ENCODE measurements at regions not wholly inside any gene's neighbourhood (a gene's known extent, or its start where the extent isn't known, plus 50 kb on each side); places are given as distances from the start of the nearest gene placed in this dataset.
"Not testable (repeated sequence)": the region's sequence is repeated elsewhere in the genome, so short reads cannot be mapped to it uniquely, and the experiment has no call there.

DNA sequence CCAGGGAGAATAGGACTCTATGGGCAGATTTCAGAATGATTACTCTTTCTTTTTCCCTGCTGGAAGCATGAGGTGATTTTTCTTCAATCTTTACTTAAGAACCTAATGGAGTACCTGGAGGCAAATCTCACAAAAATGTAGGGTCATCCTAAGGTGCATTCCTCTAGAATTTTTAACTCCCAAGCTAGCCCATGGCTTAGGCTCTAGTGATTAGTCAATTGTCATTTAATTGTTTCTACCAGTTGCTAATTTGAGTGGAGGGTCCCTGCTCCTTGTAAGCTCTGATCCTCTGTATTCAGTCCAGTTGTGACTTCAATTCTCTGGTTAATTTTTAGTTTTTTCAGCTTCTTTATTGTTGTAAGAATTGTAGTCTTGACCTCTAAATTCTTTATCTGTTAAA is 467.0 kb downstream of the HTR1A start:
- no peak overlapping the region for H3K27ac Mint-ChIP-seq
- H3K9me3 Mint-ChIP-seq = no peaks in the 10 kb centered on the region
- no peaks in the 10 kb centered on the region for H3K36me3 Mint-ChIP-seq (ENCODE audit: low read depth)
- no peaks in the 10 kb centered on the region for H3K27me3 Mint-ChIP-seq (ENCODE audit: insufficient read depth)
- no peak overlapping the region for H3K4me3 Mint-ChIP-seq
- intact Hi-C loops (cut with micrococcal nuclease) = no loop called here
- no peak for DNase-seq (ENCODE audit: low spot score)
- H3K4me1 Mint-ChIP-seq (ENCODE audit: low read depth) = no peaks in the 10 kb centered on the region

DNA sequence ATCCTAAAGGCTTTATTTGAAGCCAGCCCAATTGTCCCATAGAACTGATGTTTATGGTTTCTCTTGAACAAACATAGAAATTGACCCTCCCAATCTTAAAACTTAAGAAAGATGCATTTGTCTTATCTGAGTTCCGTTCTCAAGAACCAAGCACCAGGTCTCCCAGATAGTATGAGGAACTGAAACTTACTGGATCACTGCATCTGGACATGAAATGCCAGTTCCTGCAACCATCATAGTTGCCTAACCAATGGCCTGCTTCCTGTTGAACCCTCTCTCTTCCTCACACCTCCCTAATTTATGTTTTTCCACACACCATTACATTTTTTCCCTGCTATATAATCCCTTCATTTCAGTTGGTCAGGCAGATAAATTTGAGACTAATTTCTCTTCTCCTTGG is 478.9 kb downstream of the HTR1A start:
- no peaks in the 10 kb centered on the region for H3K4me1 Mint-ChIP-seq (ENCODE audit: low read depth)
- peaks cover 3% of the 10 kb centered on the region for H3K9me3 Mint-ChIP-seq
- no peak for DNase-seq (ENCODE audit: low spot score)
- no peak overlapping the region for H3K4me3 Mint-ChIP-seq
- H3K27me3 Mint-ChIP-seq (ENCODE audit: insufficient read depth) = no peaks in the 10 kb centered on the region
- intact Hi-C loops (cut with micrococcal nuclease) = no loop called here
- no peaks in the 10 kb centered on the region for H3K36me3 Mint-ChIP-seq (ENCODE audit: low read depth)
- H3K27ac Mint-ChIP-seq = no peak overlapping the region

DNA sequence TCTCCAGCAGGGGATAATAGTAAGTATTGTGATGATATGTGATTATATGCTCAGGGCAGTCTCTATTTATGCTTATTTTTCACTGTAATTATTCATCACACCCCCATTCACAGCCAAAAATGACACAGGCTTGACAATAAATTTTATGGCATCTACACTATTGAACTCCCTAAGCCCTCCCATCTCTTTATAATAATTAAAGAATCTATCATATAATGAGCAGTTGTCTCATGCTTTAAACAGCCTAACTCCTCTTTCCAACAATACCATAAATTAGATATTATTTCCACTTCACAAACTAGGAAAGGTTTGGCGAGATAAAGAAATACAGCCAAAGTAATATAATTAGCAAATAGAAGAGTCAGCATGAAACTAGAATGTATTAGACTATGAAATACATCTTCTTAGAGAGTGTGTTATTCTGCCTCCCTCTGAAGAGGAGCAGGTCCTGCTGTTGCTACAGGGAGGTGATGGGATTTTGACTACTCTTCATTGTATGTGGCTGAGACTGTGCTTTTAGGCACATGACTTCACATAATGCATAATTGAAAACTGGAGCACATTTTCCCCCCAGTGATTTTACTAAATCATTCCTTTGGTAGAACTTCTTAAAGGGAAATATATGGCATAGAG is 488.8 kb downstream of the HTR1A start:
- Mint-ChIP-seq H3K4me3 (no peak overlapping the region), H3K27ac (no peak overlapping the region), H3K27me3 (ENCODE audit: insufficient read depth) (no peaks in the 10 kb centered on the region), H3K4me1 (ENCODE audit: low read depth) (no peaks in the 10 kb centered on the region), H3K36me3 (ENCODE audit: low read depth) (no peaks in the 10 kb centered on the region), H3K9me3 (peaks cover 10% of the 10 kb centered on the region)
- no peak for DNase-seq (ENCODE audit: low spot score)
- intact Hi-C loops (cut with micrococcal nuclease) = no loop called here

DNA sequence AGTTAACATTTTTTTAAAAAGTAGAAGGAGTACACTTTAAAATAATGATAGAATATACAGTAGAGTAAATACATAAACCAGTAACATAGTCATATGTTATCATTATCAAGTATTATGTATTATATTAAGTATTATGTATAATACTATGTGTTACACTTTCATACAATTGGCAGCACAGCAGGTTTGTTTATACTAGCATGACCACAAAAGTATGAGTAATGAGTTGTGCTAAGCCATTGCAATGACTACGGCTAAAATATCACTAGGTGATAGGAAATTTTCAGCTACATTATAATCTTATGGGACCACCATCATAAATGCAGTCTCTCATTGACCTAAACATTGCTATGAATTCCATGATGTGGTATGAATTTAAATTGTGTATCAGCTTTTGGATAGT is 506.0 kb downstream of the HTR1A start:
- H3K27ac Mint-ChIP-seq = no peak overlapping the region
- intact Hi-C loops (cut with micrococcal nuclease) = no loop called here
- DNase-seq (ENCODE audit: low spot score) = no peak
- H3K4me1 Mint-ChIP-seq (ENCODE audit: low read depth) = no peaks in the 10 kb centered on the region
- no peaks in the 10 kb centered on the region for H3K27me3 Mint-ChIP-seq (ENCODE audit: insufficient read depth)
- no peaks in the 10 kb centered on the region for H3K9me3 Mint-ChIP-seq
- no peaks in the 10 kb centered on the region for H3K36me3 Mint-ChIP-seq (ENCODE audit: low read depth)
- H3K4me3 Mint-ChIP-seq = no peak overlapping the region

DNA sequence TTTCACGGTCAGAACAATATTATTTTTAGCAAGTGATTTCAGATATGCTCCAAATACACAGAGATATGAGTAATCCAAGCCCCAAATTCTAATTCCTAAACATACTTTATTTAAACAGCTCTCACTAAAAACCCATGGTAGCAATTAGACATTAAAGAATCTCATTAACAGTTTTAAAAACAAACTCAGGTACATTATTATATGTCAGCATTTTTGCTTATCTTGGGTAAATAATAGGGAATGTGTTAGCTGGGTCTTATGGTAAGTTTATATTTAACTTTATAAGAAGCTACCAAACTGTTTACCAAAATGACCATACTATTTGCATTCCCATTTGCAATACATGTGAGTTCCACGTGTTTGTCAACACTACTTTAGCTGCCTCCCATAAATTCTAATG is 511.1 kb downstream of the HTR1A start:
- intact Hi-C loops (cut with micrococcal nuclease) = no loop called here
- H3K27me3 Mint-ChIP-seq (ENCODE audit: insufficient read depth) = no peaks in the 10 kb centered on the region

DNA sequence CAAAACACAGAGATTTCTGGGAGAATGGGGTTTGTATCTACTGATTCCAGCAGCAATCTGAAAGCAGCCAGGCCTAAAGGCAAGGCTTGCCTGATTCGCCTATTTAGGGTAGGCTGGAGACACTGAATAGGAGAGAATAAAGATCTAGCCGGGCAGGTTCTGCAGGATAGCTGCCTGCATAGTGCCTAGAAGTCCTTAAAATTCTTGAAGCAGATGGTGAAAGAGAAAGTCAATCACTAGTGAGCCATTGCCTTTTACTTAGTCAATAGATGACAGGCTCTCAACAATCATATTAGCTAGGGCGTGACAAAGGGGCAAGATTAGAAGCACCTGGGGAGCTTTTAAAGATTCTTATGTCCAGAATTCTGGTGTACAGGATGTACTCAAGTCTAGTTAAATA is 522.7 kb downstream of the HTR1A start:
- intact Hi-C loops (cut with micrococcal nuclease) = no loop called here
- no peak for DNase-seq (ENCODE audit: low spot score)
- H3K27me3 Mint-ChIP-seq (ENCODE audit: insufficient read depth) = no peaks in the 10 kb centered on the region
- H3K4me1 Mint-ChIP-seq (ENCODE audit: low read depth) = no peaks in the 10 kb centered on the region
- no peak overlapping the region for H3K4me3 Mint-ChIP-seq
- H3K36me3 Mint-ChIP-seq (ENCODE audit: low read depth) = no peaks in the 10 kb centered on the region
- H3K27ac Mint-ChIP-seq = no peak overlapping the region
- H3K9me3 Mint-ChIP-seq = peaks cover 11% of the 10 kb centered on the region

More for the DNA sequence above, 511.1 kb downstream of the HTR1A start:
- no peak overlapping the region for H3K4me3 Mint-ChIP-seq
- H3K4me1 Mint-ChIP-seq (ENCODE audit: low read depth) = no peaks in the 10 kb centered on the region
- H3K36me3 Mint-ChIP-seq (ENCODE audit: low read depth) = no peaks in the 10 kb centered on the region
- DNase-seq (ENCODE audit: low spot score) = no peak
- H3K27ac Mint-ChIP-seq = no peak overlapping the region
- H3K9me3 Mint-ChIP-seq = no peaks in the 10 kb centered on the region

DNA sequence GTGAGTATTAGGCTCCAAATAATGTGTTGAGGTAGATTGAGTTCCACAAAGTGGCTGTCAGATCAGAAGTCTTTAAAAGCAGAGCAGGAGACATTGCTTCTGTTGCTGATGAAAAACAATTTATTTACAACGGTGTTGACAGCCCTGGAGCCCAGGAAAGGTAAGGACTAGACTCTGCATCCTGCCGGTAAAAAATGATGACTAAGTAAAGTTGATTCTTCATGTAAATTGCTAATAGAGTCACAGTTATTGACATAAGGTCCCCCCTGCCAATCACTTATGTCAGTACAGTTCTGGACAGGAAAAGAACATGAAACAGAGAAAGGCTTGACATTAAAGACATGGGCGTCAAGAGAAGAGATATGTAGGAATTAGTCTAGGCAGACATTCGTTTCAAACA is 552.5 kb downstream of the HTR1A start:
- intact Hi-C loops (cut with micrococcal nuclease) = loop anchor here (10.0 kb wide), 1 partner anchor 1805 kb away; no protein-coding TSS in a partner anchor
- H3K27ac Mint-ChIP-seq = no peak overlapping the region
- H3K9me3 Mint-ChIP-seq = no peaks in the 10 kb centered on the region
- no peaks in the 10 kb centered on the region for H3K4me1 Mint-ChIP-seq (ENCODE audit: low read depth)
- no peak overlapping the region for H3K4me3 Mint-ChIP-seq
- no peaks in the 10 kb centered on the region for H3K36me3 Mint-ChIP-seq (ENCODE audit: low read depth)
- H3K27me3 Mint-ChIP-seq (ENCODE audit: insufficient read depth) = no peaks in the 10 kb centered on the region
- no peak for DNase-seq (ENCODE audit: low spot score)

DNA sequence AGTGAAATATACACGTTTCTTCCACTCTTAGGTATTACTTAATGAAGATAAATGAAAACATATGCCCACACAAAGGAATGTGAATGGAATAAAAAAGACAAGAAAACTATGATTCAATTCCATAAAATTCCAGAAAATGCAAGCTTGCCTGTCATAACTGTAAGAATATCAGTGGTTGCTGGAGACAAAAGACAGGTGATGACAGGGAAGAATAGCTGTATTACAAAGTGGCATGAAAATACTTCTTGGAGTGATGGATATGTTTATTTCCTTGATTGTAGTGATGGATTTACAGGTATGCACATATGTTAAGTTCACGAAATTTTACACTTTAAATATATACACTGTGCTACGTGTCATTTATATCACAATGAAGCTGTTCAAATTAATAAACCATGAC is 553.3 kb downstream of the HTR1A start:
- no peak overlapping the region for H3K27ac Mint-ChIP-seq
- H3K27me3 Mint-ChIP-seq (ENCODE audit: insufficient read depth) = no peaks in the 10 kb centered on the region
- H3K9me3 Mint-ChIP-seq = no peaks in the 10 kb centered on the region
- no peak for DNase-seq (ENCODE audit: low spot score)
- intact Hi-C loops (cut with micrococcal nuclease) = no loop called here
- no peaks in the 10 kb centered on the region for H3K36me3 Mint-ChIP-seq (ENCODE audit: low read depth)
- no peaks in the 10 kb centered on the region for H3K4me1 Mint-ChIP-seq (ENCODE audit: low read depth)
- H3K4me3 Mint-ChIP-seq = no peak overlapping the region

DNA sequence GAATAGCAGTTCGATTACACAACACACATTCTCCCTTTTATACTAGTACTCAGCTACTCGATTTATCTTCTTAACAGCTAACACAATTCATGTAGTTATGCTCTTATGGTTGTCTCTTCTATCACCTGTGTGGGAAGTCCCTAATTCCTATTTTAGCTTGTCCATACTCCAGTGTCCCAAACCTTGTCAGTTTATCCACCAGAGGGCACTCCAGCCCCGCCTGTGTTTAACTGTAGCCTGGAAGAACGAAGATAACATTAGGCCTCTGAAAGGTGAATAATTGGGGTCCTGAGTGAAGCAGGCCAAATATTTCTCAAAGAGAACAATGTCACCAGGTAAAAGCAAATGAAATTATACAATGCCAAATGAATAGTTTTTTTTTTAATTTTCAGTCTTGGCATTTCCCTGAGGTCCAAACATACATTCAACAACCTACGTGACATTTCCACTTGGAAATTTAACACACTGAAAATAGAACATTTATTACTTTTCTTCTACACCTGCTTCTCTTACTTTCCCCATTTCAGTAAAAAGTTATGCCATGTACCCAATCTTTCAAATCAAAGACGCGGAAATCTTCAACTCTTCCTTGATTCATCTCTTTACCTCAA is 560.7 kb downstream of the HTR1A start:
- no peak for DNase-seq (ENCODE audit: low spot score)
- no peak overlapping the region for H3K27ac Mint-ChIP-seq
- H3K36me3 Mint-ChIP-seq (ENCODE audit: low read depth) = no peaks in the 10 kb centered on the region
- H3K27me3 Mint-ChIP-seq (ENCODE audit: insufficient read depth) = no peaks in the 10 kb centered on the region
- intact Hi-C loops (cut with micrococcal nuclease) = loop anchor here (1.0 to 5.0 kb wide), 2 partner anchors 562 to 1211 kb away; no protein-coding TSS in a partner anchor
- no peaks in the 10 kb centered on the region for H3K9me3 Mint-ChIP-seq
- H3K4me3 Mint-ChIP-seq = no peak overlapping the region
- H3K4me1 Mint-ChIP-seq (ENCODE audit: low read depth) = no peaks in the 10 kb centered on the region

DNA sequence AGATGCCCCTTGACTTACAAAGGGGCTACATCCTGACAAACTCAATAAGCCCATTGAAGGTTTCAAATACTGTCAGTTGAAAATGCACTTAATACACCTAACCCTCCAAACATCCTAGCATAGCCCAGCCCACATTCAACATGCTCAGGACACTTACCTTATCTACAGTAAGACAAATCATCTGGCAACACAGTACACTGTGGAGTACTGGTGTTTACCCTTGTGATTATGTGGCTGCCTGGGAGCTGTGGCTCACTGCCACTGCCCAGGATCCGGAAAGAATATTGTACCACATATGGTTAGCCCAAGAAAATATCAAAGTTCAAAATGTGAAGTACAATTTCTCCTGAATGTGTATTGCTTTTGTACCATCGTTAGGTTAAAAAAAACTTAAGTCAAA is 562.2 kb downstream of the HTR1A start:
- intact Hi-C loops (cut with micrococcal nuclease) = loop anchor here (5.0 kb wide), 1 partner anchor 1212 kb away; no protein-coding TSS in a partner anchor
- Mint-ChIP-seq H3K4me1 (ENCODE audit: low read depth) (no peaks in the 10 kb centered on the region), H3K27ac (no peak overlapping the region), H3K4me3 (no peak overlapping the region), H3K36me3 (ENCODE audit: low read depth) (no peaks in the 10 kb centered on the region), H3K27me3 (ENCODE audit: insufficient read depth) (no peaks in the 10 kb centered on the region), H3K9me3 (no peaks in the 10 kb centered on the region)
- no peak for DNase-seq (ENCODE audit: low spot score)

DNA sequence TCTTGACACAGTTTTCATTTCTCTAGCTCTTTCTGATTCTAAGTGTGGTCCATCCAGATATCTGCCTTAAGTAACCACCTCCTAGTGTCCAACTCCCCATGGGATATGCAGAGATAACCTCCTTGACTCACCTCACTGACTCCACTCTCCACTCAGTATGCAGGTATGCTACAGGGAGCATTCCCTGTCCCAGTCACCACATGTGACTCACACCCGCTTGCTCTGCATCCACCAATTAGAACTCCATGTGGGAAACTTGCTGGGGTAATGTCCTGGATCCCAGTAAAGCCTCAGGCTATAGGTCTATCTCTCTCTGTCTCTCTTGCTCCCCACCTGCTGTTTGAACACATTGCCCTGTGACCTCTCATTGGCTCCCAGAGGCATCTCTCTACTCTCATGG is 563.9 kb downstream of the HTR1A start:
- no peak overlapping the region for H3K27ac Mint-ChIP-seq
- DNase-seq (ENCODE audit: low spot score) = no peak
- no peaks in the 10 kb centered on the region for H3K36me3 Mint-ChIP-seq (ENCODE audit: low read depth)
- intact Hi-C loops (cut with micrococcal nuclease) = no loop called here
- no peaks in the 10 kb centered on the region for H3K9me3 Mint-ChIP-seq
- no peaks in the 10 kb centered on the region for H3K4me1 Mint-ChIP-seq (ENCODE audit: low read depth)
- no peak overlapping the region for H3K4me3 Mint-ChIP-seq
- H3K27me3 Mint-ChIP-seq (ENCODE audit: insufficient read depth) = no peaks in the 10 kb centered on the region

DNA sequence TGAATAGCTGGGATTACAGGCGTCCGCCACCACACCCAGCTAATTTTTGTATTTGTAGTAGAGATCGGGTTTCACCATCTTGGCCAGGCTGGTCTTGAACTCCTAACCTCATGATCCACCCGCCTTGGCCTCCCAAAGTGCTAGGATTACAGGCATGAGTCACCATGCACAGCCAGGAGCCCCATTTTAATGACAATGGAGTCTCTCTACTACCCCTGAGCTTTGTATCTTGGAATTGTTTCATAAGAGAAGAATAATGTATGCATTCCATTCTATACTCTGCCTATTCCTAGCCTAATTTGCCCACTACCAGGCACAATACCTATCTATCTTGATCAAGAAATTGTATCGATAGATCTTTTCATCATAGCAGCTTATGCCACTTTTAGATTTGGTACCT is 574.1 kb downstream of the HTR1A start:
- H3K9me3 Mint-ChIP-seq; H3K27ac Mint-ChIP-seq; DNase-seq (ENCODE audit: low spot score); H3K4me3 Mint-ChIP-seq; H3K27me3 Mint-ChIP-seq (ENCODE audit: insufficient read depth); H3K36me3 Mint-ChIP-seq (ENCODE audit: low read depth); H3K4me1 Mint-ChIP-seq (ENCODE audit: low read depth); intact Hi-C loops (cut with micrococcal nuclease): not testable (repeated sequence)

DNA sequence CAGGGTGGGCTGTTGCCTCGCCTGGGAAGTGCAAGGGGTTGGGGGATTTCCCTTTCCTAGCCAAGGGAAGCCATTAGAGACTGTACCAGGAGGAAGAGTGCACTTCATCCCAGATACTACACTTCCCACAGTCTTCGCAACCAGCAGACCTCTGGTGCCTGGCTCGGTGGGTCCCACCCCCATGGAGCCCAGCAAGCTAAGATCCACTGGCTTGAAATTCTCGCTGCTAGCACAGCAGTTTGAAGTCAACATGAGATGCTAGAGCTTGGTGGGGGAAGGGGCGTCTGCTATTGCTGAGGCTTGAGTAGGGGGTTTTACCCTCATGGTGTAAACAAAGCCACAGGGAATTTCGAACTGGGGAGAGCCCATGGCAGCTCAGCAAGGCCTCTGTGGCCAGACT is 586.4 kb downstream of the HTR1A start:
- intact Hi-C loops (cut with micrococcal nuclease) = no loop called here
- DNase-seq (ENCODE audit: low spot score) = no peak
- peaks cover 5% of the 10 kb centered on the region for H3K9me3 Mint-ChIP-seq
- H3K36me3 Mint-ChIP-seq (ENCODE audit: low read depth) = no peaks in the 10 kb centered on the region
- H3K4me3 Mint-ChIP-seq = no peak overlapping the region
- no peaks in the 10 kb centered on the region for H3K27me3 Mint-ChIP-seq (ENCODE audit: insufficient read depth)
- no peaks in the 10 kb centered on the region for H3K4me1 Mint-ChIP-seq (ENCODE audit: low read depth)
- no peak overlapping the region for H3K27ac Mint-ChIP-seq

DNA sequence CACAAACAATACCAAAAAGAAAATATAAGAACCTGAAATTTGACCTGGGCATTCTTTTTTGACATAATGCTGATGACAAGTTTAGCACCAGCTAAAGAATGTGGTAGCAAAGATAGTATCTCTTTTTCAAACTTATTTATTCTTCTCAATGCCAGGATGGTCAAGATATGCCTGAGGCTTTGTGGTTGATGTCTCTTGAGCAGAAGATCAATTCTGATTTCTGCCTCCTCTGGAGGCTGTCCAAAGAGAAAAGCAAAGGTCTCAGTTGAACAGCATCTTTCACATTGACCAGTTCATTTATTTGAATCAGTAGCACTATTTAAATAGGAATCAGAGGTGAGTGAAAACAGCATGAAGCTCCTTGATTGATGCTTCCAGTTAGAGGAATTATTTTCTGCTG is 588.2 kb downstream of the HTR1A start:
- DNase-seq (ENCODE audit: low spot score) = no peak
- H3K4me1 Mint-ChIP-seq (ENCODE audit: low read depth) = no peaks in the 10 kb centered on the region
- H3K27ac Mint-ChIP-seq = no peak overlapping the region
- no peaks in the 10 kb centered on the region for H3K36me3 Mint-ChIP-seq (ENCODE audit: low read depth)
- no peak overlapping the region for H3K4me3 Mint-ChIP-seq
- intact Hi-C loops (cut with micrococcal nuclease) = no loop called here
- H3K27me3 Mint-ChIP-seq (ENCODE audit: insufficient read depth) = no peaks in the 10 kb centered on the region
- H3K9me3 Mint-ChIP-seq = peaks cover 5% of the 10 kb centered on the region
